ENCODE measurements at regions not wholly inside any gene's neighbourhood (a gene's known extent, or its start where the extent isn't known, plus 50 kb on each side); places are given as distances from the start of the nearest gene placed in this dataset.

DNA sequence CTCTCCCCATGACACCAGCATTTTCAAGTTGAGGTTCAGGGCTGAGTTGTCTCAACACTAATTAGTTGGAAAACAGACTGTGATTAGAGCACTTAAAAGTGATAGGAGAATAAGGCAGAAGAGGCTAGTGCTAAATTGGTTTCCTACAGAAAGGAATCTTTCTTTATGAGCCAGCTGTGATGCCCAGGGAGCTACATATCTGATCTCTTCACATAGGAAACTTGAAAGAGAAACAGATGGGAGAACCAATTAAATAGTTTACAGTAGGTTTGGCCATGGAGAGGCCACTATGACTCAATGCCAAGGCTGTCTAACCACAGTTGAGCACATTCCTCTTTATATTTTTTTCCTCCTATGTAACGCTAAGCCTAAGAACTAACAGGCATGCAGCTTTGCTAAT, 418.3 kb upstream of the CYRIA start:
- TF ChIP-seq POLR2A (IDR thresholded peaks at IDR 0.05) = no peak
- TF ChIP-seq, protein P1, sequence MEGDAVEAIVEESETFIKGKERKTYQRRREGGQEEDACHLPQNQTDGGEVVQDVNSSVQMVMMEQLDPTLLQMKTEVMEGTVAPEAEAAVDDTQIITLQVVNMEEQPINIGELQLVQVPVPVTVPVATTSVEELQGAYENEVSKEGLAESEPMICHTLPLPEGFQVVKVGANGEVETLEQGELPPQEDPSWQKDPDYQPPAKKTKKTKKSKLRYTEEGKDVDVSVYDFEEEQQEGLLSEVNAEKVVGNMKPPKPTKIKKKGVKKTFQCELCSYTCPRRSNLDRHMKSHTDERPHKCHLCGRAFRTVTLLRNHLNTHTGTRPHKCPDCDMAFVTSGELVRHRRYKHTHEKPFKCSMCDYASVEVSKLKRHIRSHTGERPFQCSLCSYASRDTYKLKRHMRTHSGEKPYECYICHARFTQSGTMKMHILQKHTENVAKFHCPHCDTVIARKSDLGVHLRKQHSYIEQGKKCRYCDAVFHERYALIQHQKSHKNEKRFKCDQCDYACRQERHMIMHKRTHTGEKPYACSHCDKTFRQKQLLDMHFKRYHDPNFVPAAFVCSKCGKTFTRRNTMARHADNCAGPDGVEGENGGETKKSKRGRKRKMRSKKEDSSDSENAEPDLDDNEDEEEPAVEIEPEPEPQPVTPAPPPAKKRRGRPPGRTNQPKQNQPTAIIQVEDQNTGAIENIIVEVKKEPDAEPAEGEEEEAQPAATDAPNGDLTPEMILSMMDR (IDR thresholded peaks at IDR 0.05) = no peak
